ENCODE measurements at regions not wholly inside any gene's neighbourhood (a gene's known extent, or its start where the extent isn't known, plus 50 kb on each side); places are given as distances from the start of the nearest gene placed in this dataset.

- no peak for TF ChIP-seq EZH2 (IDR thresholded peaks at IDR 0.05; ENCODE audit: insufficient read depth, low read length)
- TF ChIP-seq CTCF (IDR thresholded peaks at IDR 0.05; ENCODE audit: insufficient read depth, low read depth, low read length) = no peak
Measured at GRCh38 chr13:22427783-22428182, 753.0 kb upstream of the SGCG start.
